Mesendoderm (in vitro differentiated cells): ENCODE measurements at regions not wholly inside any gene's neighbourhood (a gene's known extent, or its start where the extent isn't known, plus 50 kb on each side); places are given as distances from the start of the nearest gene placed in this dataset.

Source experiments
- DNase-seq: peaks from one replicate; pipeline ENCODE4 v3.0.0; 2013
- H2AK5ac ChIP-seq: 2 replicates; pipeline ENCODE4 v1.6.1; 2013; ENCODE audit warnings: low read length, inconsistent platforms
- H2BK120ac ChIP-seq: 2 replicates; pipeline ENCODE4 v1.6.1; 2013; ENCODE audit warnings: low read depth, mild to moderate bottlenecking, low read length, moderate library complexity, mixed read lengths
- H2BK15ac ChIP-seq: replicated peaks from 2 replicates; pipeline ENCODE4 v1.6.1; 2013; ENCODE audit warnings: low read depth, mild to moderate bottlenecking, moderate library complexity
- H2BK5ac ChIP-seq: 2 replicates; pipeline ENCODE4 v1.6.1; 2013; ENCODE audit warnings: low read length, inconsistent platforms
- H3K18ac ChIP-seq: 2 replicates; pipeline ENCODE4 v1.6.1; 2013; ENCODE audit warnings: mild to moderate bottlenecking, low read length, mixed read lengths
- H3K23ac ChIP-seq: one replicate; pipeline ENCODE4 v1.6.1; 2013; ENCODE audit warnings: low read length
- H3K27ac ChIP-seq: 2 replicates; pipeline ENCODE4 v1.5.1; 2013; ENCODE audit warnings: low read depth, mild to moderate bottlenecking, inconsistent platforms, low read length, moderate library complexity
- H3K27me3 ChIP-seq: 2 replicates; pipeline ENCODE4 v1.6.1; 2013; ENCODE audit warnings: low read length, control low read depth, mild to moderate bottlenecking, inconsistent platforms; ENCODE audit not compliant: insufficient read depth, poor library complexity
- H3K36me3 ChIP-seq: 2 replicates; pipeline ENCODE4 v1.6.1; 2013; ENCODE audit warnings: low read length, inconsistent platforms; ENCODE audit not compliant: control insufficient read depth, insufficient read depth
- H3K4ac ChIP-seq: one replicate; pipeline ENCODE4 v1.6.1; 2013; ENCODE audit warnings: low read depth, mild to moderate bottlenecking, low read length, moderate library complexity
- H3K4me1 ChIP-seq: 2 replicates; pipeline ENCODE4 v1.6.1; 2013; ENCODE audit warnings: low read depth, low read length, inconsistent platforms; ENCODE audit not compliant: control insufficient read depth
- H3K4me2 ChIP-seq: 2 replicates; pipeline ENCODE4 v1.6.1; 2013; ENCODE audit warnings: low read length
- H3K4me3 ChIP-seq: 2 replicates; pipeline ENCODE4 v1.5.1; 2013; ENCODE audit warnings: mild to moderate bottlenecking, low read length
- H3K56ac ChIP-seq: one replicate; pipeline ENCODE4 v1.6.1; 2013; ENCODE audit warnings: low read length
- H3K79me1 ChIP-seq: 2 replicates; pipeline ENCODE4 v1.6.1; 2013; ENCODE audit warnings: low read length, inconsistent platforms
- H3K79me2 ChIP-seq: 2 replicates; pipeline ENCODE4 v1.6.1; 2013; ENCODE audit warnings: mild to moderate bottlenecking, low read length; ENCODE audit not compliant: control insufficient read depth, insufficient read depth
- H3K9ac ChIP-seq: 2 replicates; pipeline ENCODE4 v1.6.1; 2013; ENCODE audit warnings: low read length, inconsistent platforms
- H4K5ac ChIP-seq: one replicate; pipeline ENCODE4 v1.6.1; 2013; ENCODE audit warnings: low read length
- H4K8ac ChIP-seq: one replicate; pipeline ENCODE4 v1.6.1; 2013; ENCODE audit warnings: low read depth, mild to moderate bottlenecking, control low read depth, low read length, moderate library complexity
- WGBS: extraction: QIAGEN DNeasy Blood & Tissue Kit; methylation state at CpG from one replicate; pipeline ENCODE4 v1.1.7; 2013; ENCODE audit warnings: low lambda C conversion rate, missing lambda C conversion rate; ENCODE audit not compliant: insufficient coverage; ENCODE audit errors: extremely low coverage; 5-methylcytosine and 5-hydroxymethylcytosine counted together

- Histone ChIP-seq H3K18ac (no peak overlapping the region), H2BK15ac (no peak overlapping the region), H3K79me2 (no peaks in the 10 kb centered on the region), H3K56ac (no peak overlapping the region), H3K36me3 (no peaks in the 10 kb centered on the region), H2BK120ac (no peak overlapping the region), H2AK5ac (no peak overlapping the region), H3K27ac (no peak overlapping the region), H3K23ac (no peak overlapping the region), H4K8ac (no peak overlapping the region), H4K5ac (no peak overlapping the region), H3K27me3 (no peaks in the 10 kb centered on the region), H3K4me1 (no peaks in the 10 kb centered on the region), H3K79me1 (no peaks in the 10 kb centered on the region), H3K4me2 (no peak overlapping the region), H2BK5ac (no peak overlapping the region), H3K4me3 (no peak overlapping the region), H3K9ac (no peak overlapping the region), H3K4ac (no peak overlapping the region)
- WGBS = no CpG with 5 or more reads among the region's 12 CpGs
- DNase-seq = no peak
These were observed 320.7 kb downstream of the AJAP1 start for GRCh38 chr1:4974981-4975685.

- Histone ChIP-seq H3K18ac (no peak overlapping the region), H3K23ac (no peak overlapping the region), H3K79me1 (no peaks in the 10 kb centered on the region), H3K4ac (no peak overlapping the region), H3K27ac (no peak overlapping the region), H2AK5ac (no peak overlapping the region), H3K79me2 (no peaks in the 10 kb centered on the region), H3K36me3 (no peaks in the 10 kb centered on the region), H4K8ac (no peak overlapping the region), H3K4me1 (no peaks in the 10 kb centered on the region), H4K5ac (no peak overlapping the region), H3K27me3 (no peaks in the 10 kb centered on the region), H3K4me3 (no peak overlapping the region), H3K4me2 (no peak overlapping the region), H3K56ac (no peak overlapping the region), H2BK15ac (no peak overlapping the region), H3K9ac (no peak overlapping the region), H2BK5ac (no peak overlapping the region), H2BK120ac (no peak overlapping the region)
- WGBS = no CpG with 5 or more reads among the region's 10 CpGs
- DNase-seq = no peak
These were observed 318.9 kb downstream of the AJAP1 start for GRCh38 chr1:4973341-4973740.

GRCh38 chr1:4972761-4973320 lies 318.4 kb downstream of the AJAP1 start:
- Histone ChIP-seq H2BK5ac (no peak overlapping the region), H2AK5ac (no peak overlapping the region), H3K4ac (no peak overlapping the region), H3K36me3 (no peaks in the 10 kb centered on the region), H3K18ac (no peak overlapping the region), H4K8ac (no peak overlapping the region), H4K5ac (no peak overlapping the region), H3K4me1 (no peaks in the 10 kb centered on the region), H3K56ac (no peak overlapping the region), H3K27ac (no peak overlapping the region), H2BK120ac (no peak overlapping the region), H3K27me3 (no peaks in the 10 kb centered on the region), H3K79me1 (no peaks in the 10 kb centered on the region), H3K23ac (no peak overlapping the region), H3K4me3 (no peak overlapping the region), H3K9ac (no peak overlapping the region), H3K79me2 (no peaks in the 10 kb centered on the region), H2BK15ac (no peak overlapping the region), H3K4me2 (no peak overlapping the region)
- DNase-seq = no peak
- no CpG with 5 or more reads among the region's 12 CpGs for WGBS

- H3K4me3 ChIP-seq = no peak overlapping the region
- no peak overlapping the region for H3K4ac ChIP-seq
- no peak overlapping the region for H4K8ac ChIP-seq
- no peak overlapping the region for H3K56ac ChIP-seq
- no peak overlapping the region for H3K27ac ChIP-seq
- no peak overlapping the region for H3K9ac ChIP-seq
- H2BK120ac ChIP-seq = no peak overlapping the region
- H3K79me1 ChIP-seq = no peaks in the 10 kb centered on the region
- H2BK5ac ChIP-seq = no peak overlapping the region
- H3K79me2 ChIP-seq = no peaks in the 10 kb centered on the region
- H3K23ac ChIP-seq = no peak overlapping the region
- no peaks in the 10 kb centered on the region for H3K4me1 ChIP-seq
- no peak overlapping the region for H2BK15ac ChIP-seq
- no peaks in the 10 kb centered on the region for H3K27me3 ChIP-seq
- WGBS = no CpG with 5 or more reads among the region's 3 CpGs
- no peak for DNase-seq
- H3K36me3 ChIP-seq = no peaks in the 10 kb centered on the region
- H2AK5ac ChIP-seq = no peak overlapping the region
- no peak overlapping the region for H4K5ac ChIP-seq
- H3K18ac ChIP-seq = no peak overlapping the region
- H3K4me2 ChIP-seq = no peak overlapping the region
These were observed 317.3 kb downstream of the AJAP1 start for GRCh38 chr1:4971666-4972065.

- DNase-seq = no peak
- Histone ChIP-seq H2AK5ac (no peak overlapping the region), H3K9ac (no peak overlapping the region), H4K8ac (no peak overlapping the region), H2BK120ac (no peak overlapping the region), H3K27ac (no peak overlapping the region), H2BK5ac (no peak overlapping the region), H3K23ac (no peak overlapping the region), H3K79me1 (no peaks in the 10 kb centered on the region), H3K4ac (no peak overlapping the region), H3K4me2 (no peak overlapping the region), H3K27me3 (no peaks in the 10 kb centered on the region), H4K5ac (no peak overlapping the region), H3K4me1 (no peaks in the 10 kb centered on the region), H2BK15ac (no peak overlapping the region), H3K18ac (no peak overlapping the region), H3K79me2 (no peaks in the 10 kb centered on the region), H3K4me3 (no peak overlapping the region), H3K56ac (no peak overlapping the region), H3K36me3 (no peaks in the 10 kb centered on the region)
- no CpG with 5 or more reads among the region's 3 CpGs for WGBS
These were observed 316.1 kb downstream of the AJAP1 start for GRCh38 chr1:4970532-4970931.
